GM19395 (cell line): ENCODE measurements at regions not wholly inside any gene's neighbourhood (a gene's known extent, or its start where the extent isn't known, plus 50 kb on each side); places are given as distances from the start of the nearest gene placed in this dataset.
"Not testable (repeated sequence)": the region's sequence is repeated elsewhere in the genome, so short reads cannot be mapped to it uniquely, and the experiment has no call there.

ENCODE experiments used
- ATAC-seq: cut with Tn5 transposase; IDR thresholded peaks from one replicate; pipeline ENCODE4 v1.9.1; 2021; ENCODE audit warnings: mild to moderate bottlenecking, moderate library complexity; ENCODE audit not compliant: unreplicated experiment

DNA sequence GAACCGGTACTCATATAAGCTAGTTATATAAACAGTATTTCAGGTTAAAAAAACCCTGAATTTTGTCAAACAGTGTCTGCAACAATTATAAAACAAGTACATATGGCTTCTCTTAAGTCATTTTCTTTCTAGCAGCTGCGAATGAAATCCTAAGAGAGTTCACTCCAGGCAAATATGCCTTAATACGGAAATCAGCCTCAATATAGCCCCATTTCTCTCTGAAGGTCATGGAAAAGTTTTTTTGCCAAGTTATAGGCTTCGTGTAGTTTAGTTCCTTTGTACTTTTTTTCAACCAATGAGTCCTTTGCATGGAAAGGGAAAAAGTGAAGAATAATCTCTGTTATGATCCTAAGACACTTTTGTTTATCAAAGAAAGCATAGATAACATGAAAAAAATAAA lies 848.0 kb upstream of the ACO1 start:
- no peak for ATAC-seq

DNA sequence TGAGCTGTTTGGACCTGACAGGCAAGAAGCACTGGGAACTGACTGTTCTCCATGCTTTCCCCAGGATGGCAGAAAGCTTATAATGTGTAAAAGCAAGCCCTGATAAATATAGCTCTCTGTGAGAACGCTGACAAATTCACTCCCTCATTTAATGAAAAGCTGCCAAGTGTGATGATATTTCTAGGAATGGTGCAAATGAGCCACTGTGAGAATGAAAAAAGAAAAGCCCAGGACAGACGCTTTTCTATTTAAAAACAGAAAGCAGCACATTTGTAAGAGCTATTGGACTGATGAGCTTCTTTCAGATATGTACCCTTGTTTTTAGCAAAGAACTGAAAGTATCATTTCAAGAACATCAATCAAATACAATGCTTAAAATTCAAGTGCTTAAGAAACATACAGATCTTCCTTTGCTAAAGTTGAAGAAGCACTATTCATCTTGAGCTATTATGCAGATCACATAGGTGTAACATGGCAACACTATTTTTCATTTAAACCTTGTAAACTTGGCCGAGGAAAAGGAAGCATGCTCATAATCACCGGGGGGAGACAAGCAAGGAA lies 842.6 kb upstream of the ACO1 start:
- peak; percentile 12 for ATAC-seq

DNA sequence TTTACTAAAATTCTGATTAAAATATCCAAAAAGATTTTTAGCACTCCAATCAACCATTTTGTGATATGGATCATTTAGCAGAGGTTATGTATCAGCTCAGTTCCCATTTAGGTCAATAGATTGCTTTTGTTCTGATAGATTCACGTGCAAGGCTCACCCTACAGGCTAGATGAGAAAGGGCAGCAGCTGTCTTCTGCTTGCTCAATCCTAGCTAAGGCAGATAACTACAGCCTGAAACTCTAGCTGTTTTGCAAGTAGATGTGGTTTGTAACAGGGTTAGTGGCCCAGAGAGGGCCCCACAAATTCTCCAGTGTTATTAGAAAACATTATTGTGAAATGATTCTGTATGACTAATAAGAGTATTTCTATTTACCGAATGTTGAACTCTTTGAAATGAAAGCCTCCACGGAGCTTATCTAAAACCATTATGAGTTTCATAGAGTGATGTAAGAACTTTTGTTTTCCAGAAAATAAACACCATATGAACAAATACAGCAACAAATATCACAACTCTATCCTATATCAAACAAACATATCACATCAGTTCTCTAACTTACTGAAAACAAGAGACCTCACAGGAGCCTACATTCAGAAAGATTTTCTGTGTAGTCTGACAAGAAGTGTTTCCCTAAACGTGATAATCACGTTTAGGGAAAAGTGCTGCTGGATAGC lies 841.9 kb upstream of the ACO1 start:
- ATAC-seq: peak; percentile 100

DNA sequence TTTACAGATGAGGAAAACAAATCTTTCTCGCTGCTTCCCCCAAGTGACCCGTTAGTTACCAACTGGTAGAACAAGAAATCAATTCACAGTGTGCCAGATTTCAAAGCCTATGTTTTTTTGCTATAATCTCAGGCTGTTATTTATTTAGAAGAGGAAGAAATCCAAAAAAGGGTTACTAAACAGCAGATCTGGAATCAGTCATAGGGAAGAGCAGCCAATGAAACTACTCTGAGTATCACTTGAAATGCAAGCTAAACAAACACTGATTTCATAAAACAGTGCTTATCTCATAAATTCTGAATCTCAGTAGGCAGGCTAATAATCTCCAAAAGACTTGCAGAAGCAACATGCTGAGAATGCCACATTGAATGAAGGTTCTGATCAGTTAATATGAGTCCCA lies 829.5 kb upstream of the ACO1 start:
- no peak for ATAC-seq

DNA sequence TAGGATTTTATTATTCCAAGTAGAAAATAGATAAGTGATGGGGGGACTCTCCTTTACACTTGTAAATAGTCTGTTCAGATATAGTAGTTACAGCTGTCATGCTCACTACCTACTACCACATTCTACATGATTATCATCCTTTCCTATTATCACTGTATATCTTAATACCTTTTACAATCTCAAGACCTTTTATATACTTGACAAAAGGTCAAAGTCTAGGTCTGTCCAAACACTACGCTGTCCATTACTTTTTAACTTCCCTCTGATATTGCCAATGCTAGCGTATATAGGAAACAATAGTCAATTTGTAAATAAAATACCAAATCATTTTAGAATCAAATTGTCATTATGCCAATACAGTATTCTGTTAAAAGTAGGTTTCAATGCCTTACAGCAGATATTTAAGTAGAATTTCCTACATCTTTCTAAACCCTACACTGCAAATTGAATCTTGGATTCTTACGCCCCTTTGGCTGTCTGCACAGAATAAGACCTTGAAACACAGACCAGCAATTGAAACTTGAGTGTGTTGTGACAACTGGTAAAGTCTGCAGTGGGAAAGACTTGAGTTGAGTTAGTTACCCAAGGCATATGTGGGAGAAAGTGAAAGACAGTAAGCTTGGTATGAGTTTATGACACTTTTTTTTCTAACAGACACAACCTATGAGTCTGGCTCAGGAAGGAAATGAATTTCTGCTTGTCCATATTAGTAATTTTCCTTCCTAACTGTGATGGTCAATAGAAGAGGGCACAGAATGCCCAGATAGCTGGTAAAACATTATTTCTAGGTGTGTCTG lies 827.6 kb upstream of the ACO1 start:
- peak; percentile 62 for ATAC-seq

DNA sequence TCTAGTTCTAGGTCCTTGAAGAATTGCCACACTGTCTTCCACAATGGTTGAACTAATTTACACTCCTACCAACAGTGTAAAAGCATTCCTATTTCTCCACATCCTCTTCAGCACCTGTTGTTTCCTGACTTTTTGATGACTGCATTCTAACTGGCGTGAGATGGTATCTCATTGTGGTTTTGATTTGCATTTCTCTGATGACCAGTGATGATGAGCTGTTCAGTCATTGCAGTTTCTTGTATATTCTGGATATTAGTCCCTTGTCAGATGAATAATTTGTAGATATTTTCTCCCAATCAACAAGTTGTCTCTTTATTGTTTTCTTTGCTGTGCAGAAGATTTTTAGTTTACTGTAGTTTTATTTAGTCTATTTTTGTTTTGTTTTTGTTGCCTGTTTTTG lies 812.3 kb upstream of the ACO1 start:
- not testable (repeated sequence) for ATAC-seq

DNA sequence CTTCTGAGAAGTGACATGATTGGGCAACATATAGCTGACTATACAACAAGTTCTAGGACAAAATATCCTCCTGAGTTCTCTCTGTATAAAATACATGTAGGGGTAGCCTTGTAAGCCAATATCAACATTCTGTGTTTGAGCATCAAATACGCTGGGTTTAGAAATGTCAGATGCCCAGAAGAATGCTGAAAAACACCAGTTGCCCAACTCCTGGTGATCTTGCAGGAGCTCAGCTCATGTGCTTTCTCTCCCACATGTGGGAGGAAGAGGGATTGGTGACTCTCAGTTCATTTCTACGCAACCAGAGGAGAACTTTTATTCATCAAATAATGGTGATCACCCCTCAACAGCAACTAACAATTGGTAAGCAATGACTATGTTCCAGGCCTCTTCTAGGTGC lies 810.9 kb upstream of the ACO1 start:
- no peak for ATAC-seq

DNA sequence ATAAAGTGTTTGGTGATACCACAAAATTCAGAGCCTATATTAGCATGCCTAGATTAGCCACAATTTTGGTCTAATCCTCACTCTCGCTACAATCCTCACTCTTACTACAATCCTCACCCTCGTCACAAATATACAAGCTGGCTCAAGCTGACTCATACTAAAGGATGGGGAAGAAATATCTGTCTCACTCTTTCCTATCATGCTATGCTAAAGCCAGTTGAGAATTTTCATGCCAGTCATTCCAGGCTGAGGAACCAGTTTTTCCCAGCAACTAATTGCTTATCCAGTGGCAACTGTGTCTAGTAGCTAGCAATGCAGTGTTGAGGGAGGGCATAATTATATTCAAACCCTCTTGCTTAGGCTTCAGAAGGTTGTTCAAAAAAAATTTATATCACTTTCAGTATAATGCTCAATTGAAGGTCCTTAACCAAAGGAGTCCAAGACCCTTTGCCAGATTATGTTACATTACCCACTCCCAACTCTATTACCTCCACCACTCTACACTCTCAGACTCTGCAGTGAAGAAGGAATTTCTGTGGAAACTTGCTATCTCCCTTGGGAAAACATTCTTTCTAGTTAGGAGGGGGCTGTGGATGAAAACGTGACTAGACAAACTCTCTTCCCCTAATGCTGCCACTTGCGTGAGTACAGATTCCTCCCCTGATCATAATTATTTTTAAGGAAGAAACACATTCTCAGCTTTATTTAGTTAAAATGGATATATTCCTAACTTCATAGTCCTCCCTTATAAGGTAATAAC lies 810.3 kb upstream of the ACO1 start:
- no peak for ATAC-seq

DNA sequence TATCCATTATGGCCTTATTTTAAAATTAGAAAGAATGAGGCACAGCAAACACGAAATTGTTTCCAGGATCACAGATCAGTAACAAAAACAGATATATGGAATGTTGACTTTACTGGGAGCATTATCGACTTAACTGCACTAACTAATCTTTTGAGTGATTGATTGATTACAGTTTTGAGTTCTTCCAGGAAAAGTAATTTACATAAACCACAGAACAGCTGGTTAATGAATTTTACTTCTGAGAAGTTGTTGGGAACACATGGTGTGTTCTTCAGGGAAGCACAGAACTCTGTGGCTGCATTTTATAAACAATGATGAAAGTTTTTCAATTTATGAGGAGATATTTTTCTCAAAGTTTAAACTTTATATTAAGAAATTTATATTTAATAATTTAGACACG lies 802.4 kb upstream of the ACO1 start:
- ATAC-seq: no peak

DNA sequence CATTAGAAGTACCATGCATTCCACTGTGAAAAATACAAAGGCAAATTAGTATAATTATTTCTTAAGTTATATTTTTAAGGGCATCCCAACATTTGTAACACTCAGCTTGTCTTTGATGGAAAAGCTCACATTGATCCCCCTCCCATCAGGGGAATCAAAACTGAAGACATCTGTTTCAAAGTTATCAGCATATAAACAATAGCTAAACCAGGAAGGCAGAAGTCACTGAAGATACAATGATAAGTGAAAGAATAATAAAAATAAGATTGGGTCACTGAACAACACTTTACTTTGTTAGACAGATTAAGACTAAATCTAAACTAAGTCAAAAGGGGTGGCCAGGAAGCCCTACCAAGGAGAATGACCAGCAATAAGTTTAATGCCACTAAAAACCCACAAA lies 801.9 kb upstream of the ACO1 start:
- no peak for ATAC-seq

DNA sequence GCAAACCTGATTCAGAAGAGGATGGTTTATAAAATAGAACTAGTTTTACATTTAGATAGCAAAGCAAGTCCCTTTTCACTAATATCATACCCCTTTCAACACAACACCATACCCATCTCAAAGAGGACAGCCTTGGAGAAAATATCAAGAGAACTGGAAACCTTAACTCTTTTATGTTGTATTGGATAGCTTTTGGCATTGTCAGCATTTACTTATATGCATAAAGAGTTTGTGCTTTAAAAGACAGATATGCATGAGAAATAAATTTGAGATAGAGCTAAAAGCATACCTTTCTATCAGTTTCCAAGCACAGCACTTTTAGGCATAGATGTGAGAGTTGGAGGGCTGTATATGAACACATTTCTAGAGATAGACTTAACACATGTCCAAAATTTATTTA lies 799.3 kb upstream of the ACO1 start:
- no peak for ATAC-seq

DNA sequence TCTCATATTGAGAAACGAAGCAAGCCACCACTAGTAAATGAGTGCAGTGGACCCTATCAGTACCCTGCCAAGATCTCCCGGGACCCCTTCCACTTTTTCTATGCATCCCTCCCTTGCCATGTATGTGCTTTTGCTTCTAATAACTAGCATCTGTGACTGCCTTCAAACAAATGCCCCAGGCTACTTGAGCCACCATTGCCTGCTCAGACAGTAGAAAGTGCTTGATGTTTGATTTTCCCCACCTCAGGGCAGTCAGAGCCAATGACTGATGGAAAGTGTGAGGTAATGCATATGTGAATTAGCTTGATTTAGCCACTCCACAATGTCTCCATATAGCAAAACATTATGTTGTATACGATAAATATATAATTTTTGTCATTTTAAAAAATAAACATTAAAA lies 797.3 kb upstream of the ACO1 start:
- ATAC-seq: no peak

DNA sequence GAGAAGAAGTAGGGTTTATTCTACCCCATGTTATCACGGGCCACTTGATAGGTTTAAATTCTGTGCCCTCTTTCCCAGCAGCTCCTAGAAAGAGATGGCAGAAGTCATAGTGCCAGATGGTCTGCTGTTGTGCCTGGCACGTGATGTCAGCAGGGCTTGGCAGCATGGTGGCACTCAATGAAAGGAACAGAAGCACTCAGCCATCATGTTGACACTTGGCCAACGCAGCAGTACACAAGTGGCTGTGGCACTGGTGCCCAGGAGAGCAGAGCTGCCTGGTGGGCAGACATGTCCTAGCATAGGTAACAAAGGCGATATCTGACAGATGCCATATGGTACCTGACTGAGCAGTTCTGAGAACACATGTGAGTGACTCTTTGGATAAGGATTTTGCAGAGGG lies 796.4 kb upstream of the ACO1 start:
- no peak for ATAC-seq

DNA sequence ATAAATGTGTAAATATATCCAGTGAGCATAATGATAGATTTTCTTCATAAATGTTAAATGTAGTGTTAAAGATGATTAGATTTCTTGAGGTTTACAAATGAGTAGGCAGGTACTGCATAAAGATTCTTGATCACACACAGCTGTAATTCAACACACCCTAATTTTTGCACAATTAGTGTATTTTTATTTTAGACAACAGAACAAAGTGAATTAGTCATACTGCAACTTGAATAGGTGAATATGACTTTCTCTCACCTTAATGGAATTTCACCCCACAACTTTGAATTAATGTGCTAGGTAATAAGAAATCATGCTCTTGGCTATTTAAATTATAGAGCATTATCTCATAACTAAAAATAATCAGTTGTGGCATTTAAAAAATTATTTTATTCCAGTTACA lies 795.7 kb upstream of the ACO1 start:
- no peak for ATAC-seq

DNA sequence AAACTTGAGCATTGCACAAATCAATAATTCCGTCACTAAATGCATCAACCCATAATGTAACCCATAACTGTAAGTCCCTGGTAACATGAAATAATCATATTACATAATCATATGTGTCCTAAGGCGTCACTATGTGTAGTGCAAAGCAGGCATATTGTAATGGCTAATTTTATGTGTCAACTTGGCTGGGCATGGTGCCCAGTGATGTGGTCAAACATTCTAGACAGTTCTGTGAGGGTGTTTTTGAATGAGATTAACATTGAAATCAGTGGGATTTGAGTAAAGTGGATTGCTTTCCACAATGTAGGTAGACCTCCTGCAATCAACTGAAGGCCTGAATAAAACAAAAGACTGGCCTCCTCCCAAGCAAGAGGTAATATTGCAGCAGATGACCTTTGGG lies 794.4 kb upstream of the ACO1 start:
- ATAC-seq: no peak

DNA sequence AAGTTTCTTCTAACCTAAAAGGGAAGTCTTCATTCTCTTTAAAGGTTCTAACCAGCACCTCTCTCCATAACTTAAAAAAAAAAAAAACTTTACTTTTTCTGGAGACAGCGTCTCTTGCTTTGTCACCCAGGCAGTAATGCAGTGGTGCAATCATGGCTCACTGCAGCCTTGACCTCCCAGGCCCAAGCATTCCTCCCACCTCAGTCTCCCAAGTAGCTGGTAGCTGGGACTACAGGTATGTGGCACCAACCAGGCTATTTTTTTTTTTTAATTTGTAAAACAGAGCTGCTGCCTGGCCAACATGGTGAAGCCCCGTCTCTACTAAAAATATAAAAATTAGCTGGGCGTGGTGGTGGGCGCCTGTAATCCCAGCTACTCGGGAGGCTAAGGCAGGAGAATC lies 787.4 kb upstream of the ACO1 start:
- not testable (repeated sequence) for ATAC-seq

DNA sequence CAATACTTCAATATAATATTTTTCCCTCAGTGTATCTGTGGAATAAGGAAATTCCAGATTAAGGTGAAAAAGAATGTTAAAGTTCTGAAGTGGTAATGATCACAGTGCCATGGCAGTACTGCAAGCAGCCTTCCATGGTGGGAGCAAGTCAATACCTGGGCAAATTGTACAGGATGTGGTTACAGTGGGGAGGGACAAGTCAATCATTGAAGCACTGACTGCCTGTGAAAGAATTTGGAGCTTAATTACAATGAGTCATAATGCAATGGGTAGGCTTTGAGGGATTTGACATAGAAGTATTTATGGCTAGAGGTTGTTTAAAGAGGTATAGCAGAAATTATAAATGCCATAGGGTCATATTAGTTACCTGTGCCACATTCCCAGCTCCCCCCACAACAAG lies 786.5 kb upstream of the ACO1 start:
- ATAC-seq: peak; percentile 79

DNA sequence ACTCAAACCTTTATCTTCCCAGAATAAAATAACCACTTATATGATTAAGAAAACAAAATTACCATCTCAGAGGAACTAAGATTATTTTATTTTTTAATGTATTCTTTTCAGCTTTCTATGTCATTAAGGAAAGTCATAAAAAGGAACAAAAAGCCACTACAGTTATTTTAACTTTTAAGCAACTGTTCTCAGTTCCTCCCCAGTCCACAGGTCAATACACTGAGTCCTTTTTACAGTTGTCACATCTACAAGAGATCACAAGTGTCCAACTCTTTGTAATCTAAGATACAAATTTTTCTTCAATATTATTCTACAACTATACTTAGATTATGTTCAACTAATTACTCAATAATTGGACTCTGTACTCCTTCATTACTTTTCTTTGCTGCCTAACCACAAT lies 782.8 kb upstream of the ACO1 start:
- ATAC-seq: peak; percentile 41

DNA sequence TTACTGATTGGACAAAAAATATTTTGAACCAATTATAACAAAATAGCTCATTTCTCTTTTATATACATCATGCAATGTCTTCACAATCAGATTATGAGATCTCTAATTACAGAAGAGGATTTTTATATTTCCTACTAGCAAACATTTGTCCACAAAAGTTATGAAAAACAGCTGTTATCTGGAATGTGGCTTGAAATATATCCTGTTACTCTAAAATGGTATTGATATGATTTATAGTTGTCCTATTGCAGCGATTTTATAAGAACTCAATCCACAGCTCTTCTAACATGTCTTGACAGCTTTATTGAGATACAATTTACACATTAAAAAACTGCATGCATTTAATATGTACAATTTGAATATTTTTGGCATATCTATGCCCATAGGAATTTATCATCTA lies 779.9 kb upstream of the ACO1 start:
- no peak for ATAC-seq

DNA sequence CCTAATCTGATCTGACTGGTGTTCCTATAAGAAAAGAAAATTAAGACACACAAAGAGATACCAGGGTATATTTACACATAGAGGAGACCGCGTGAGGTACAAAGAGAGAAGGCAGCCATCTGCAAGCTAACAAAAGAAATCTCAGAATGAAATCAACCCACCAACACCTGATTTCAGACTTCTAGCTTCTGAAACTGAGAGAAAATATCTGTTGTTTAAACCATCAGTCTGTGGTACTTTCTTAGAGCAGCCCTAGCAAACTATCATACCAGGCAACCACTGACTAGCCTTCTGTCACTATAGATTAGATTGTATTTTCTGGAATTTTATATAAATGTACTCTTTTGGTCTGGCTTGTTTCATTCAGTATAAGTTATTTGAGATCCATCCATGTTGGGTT lies 779.3 kb upstream of the ACO1 start:
- ATAC-seq: peak; percentile 52

DNA sequence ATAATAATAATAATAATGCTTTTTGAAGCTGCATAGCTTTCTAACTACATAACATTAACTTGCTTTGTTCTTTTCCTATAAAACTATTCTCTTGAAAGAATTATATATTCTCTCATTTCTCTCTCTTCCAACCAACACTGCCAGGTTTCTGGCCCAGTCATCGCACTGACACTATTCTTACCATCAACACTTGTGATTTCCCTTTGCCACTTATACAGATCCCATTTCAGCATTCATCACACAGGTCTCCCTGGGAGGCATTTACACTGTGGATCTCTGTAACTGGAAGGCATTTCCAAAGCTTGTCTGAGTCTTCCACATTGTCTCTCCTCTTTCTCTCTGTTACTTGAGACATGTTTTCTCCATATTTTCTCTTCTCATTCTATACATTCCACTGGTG lies 777.8 kb upstream of the ACO1 start:
- ATAC-seq: no peak

DNA sequence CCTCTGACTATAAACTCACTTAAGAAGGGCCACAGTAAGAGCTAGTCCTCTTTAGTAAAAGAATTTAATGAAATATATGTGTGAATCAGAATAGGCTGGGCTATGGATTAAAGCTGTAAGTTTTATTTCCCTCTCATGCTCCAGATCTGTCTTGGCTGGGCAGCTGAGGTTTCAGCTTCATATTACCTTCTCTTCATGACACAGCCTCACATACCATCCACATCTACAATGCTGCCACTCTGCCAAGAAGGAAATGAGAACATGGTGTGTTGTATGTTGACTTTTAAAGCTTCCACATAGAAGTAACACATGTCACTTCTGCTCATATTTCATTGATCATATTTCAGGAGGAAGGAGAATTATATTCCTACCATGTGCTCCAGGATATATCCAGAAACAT lies 776.0 kb upstream of the ACO1 start:
- ATAC-seq: no peak
